HCT116 (cell line): ENCODE measurements at regions not wholly inside any gene's neighbourhood (a gene's known extent, or its start where the extent isn't known, plus 50 kb on each side); places are given as distances from the start of the nearest gene placed in this dataset.

Experiments used
- ATAC-seq: fragments of 200-7000 bp; cut with Tn5 transposase; 2 replicates; pipeline ENCODE4 v1.9.1; 2020; ENCODE audit warnings: mild to moderate bottlenecking, moderate library complexity
- BruUV-seq: library from RNA; stranded (reverse); fragments of 400-500 nt; replicated peaks from 2 replicates; lab custom pipeline; 2021; lab: Mats Ljungman, UMichigan
- CTCF ChIA-PET: fragments of 300-600 bp; sonication (Branson Sonifier 250); formaldehyde crosslinking; loops from one replicate; lab custom pipeline; 2021; ENCODE audit warnings: antibody characterized with exemption; lab: Charles Lee
- POLR2A ChIA-PET: fragments of 300-600, 350-600 bp; sonication (Branson Sonifier 250); formaldehyde crosslinking; loops from one replicate; lab custom pipeline; 2021; ENCODE audit warnings: antibody characterized with exemption; lab: Charles Lee
- RAD21 ChIA-PET, 2 experiments: fragments of 300-600 bp; sonication (Branson Sonifier 250); formaldehyde crosslinking; loops; one replicate each; lab custom pipeline; 2023; ENCODE audit warnings: low total read pairs in 2 of 2; ENCODE audit not compliant: uncharacterized antibody in 2 of 2, unreplicated experiment in 2 of 2, low non-redundant PET in 1 of 2; lab: Charles Lee
- DNase-seq: peaks from one replicate; pipeline ENCODE4 v3.0.0-alpha.2; 2010; ENCODE audit warnings: low read depth, low spot score
- H2AFZ ChIP-seq: fragments of 200-600 bp; shearing (Covaris generic), sonication (generic); 2 replicates; pipeline ENCODE4 v1.6.1; 2017; ENCODE audit warnings: low read depth, mixed run types, mixed read lengths, antibody characterized with exemption, low read length; ENCODE audit not compliant: poor library complexity, severe bottlenecking
- H3K27ac ChIP-seq: 2 replicates; pipeline ENCODE4 v1.5.1; 2012; ENCODE audit warnings: low read depth, low read length
- H3K27me3 ChIP-seq: fragments of 200-600 bp; sonication (generic); 2 replicates; pipeline ENCODE4 v1.6.1; 2016; ENCODE audit warnings: mixed run types, low read length, mixed read lengths; ENCODE audit not compliant: insufficient read depth
- H3K36me3 ChIP-seq, 2 experiments: fragments of 200-500 bp in 1 of 2; fragments of 200-600 bp in 1 of 2; sonication (Bioruptor generic) in 1 of 2; sonication (generic) in 1 of 2; 2 replicates each; pipeline versions ENCODE4 v1.5.1 to v1.6.1; 2014 to 2016; ENCODE audit warnings: low read length in 2 of 2, inconsistent platforms in 1 of 2, mixed read lengths in 1 of 2, mixed run types in 1 of 2; ENCODE audit not compliant: insufficient read depth in 2 of 2, control insufficient read depth in 1 of 2
- H3K4me1 ChIP-seq, 2 experiments: fragments of 200-600 bp in 1 of 2; sonication (generic) in 1 of 2; 2 replicates each; pipeline versions ENCODE4 v1.5.1 to v1.6.1; 2012 to 2017; ENCODE audit warnings: low read length in 2 of 2, inconsistent platforms in 1 of 2, mild to moderate bottlenecking in 1 of 2, mixed read lengths in 1 of 2, mixed run types in 1 of 2, moderate library complexity in 1 of 2; ENCODE audit not compliant: insufficient read depth in 2 of 2, control insufficient read depth in 1 of 2
- H3K4me2 ChIP-seq: fragments of 200-600 bp; sonication (generic); 2 replicates; pipeline ENCODE4 v1.6.1; 2017; ENCODE audit warnings: mixed run types, low read length, mixed read lengths
- H3K4me3 ChIP-seq, 2 experiments: fragments of 200-600 bp in 1 of 2; sonication (generic) in 1 of 2; replicated peaks in 1 of 2; 2 replicates each; pipeline ENCODE4 v1.5.1; 2011 to 2016; ENCODE audit warnings: low read length in 2 of 2, control low read depth in 1 of 2, low read depth in 1 of 2, mild to moderate bottlenecking in 1 of 2, mixed read lengths in 1 of 2, mixed run types in 1 of 2
- H3K79me2 ChIP-seq: fragments of 200-600 bp; sonication (generic); 2 replicates; pipeline ENCODE4 v1.6.1; 2017; ENCODE audit warnings: mild to moderate bottlenecking, mixed run types, low read length, moderate library complexity, mixed read lengths; ENCODE audit not compliant: insufficient read depth
- H3K9ac ChIP-seq: fragments of 200-600 bp; sonication (generic); 2 replicates; pipeline ENCODE4 v1.6.1; 2016; ENCODE audit warnings: low read length, mixed read lengths
- H3K9me2 ChIP-seq: fragments of 200-600 bp; sonication (generic), shearing (Covaris generic); 2 replicates; pipeline ENCODE4 v1.6.1; 2017; ENCODE audit warnings: mixed run types, mild to moderate bottlenecking, moderate library complexity; ENCODE audit not compliant: insufficient read depth
- H3K9me3 ChIP-seq, 2 experiments: fragments of 200-500 bp in 1 of 2; fragments of 200-600 bp in 1 of 2; sonication (Bioruptor generic) in 1 of 2; sonication (generic) in 1 of 2; 2 replicates each; pipeline ENCODE4 v1.6.1; 2014 to 2017; ENCODE audit warnings: low read length in 2 of 2, mixed read lengths in 2 of 2, inconsistent platforms in 1 of 2, low read depth in 1 of 2, mild to moderate bottlenecking in 1 of 2, mixed run types in 1 of 2, moderate library complexity in 1 of 2; ENCODE audit not compliant: control insufficient read depth in 1 of 2, insufficient read depth in 1 of 2
- H4K20me1 ChIP-seq: fragments of 200-600 bp; sonication (generic), shearing (Covaris generic); 2 replicates; pipeline ENCODE4 v1.6.1; 2017; ENCODE audit warnings: mixed run types, mild to moderate bottlenecking, moderate library complexity; ENCODE audit not compliant: insufficient read depth
- CBX3 ChIP-seq: IDR thresholded peaks from 2 replicates; pipeline ENCODE4 v1.6.1; 2012; ENCODE audit warnings: low read depth
- CEBPB ChIP-seq: IDR thresholded peaks from 2 replicates; pipeline ENCODE4 v1.6.1; 2012; ENCODE audit warnings: low read depth
- EGR1 ChIP-seq: IDR thresholded peaks from 2 replicates; pipeline ENCODE4 v1.6.1; 2012; ENCODE audit warnings: low read depth
- EZH2phosphoT487 ChIP-seq: fragments of 200-600 bp; IDR thresholded peaks from 2 replicates; pipeline ENCODE4 v1.6.1; 2018; ENCODE audit warnings: antibody characterized with exemption, borderline replicate concordance
- FOSL1 ChIP-seq: IDR thresholded peaks from 2 replicates; pipeline ENCODE4 v1.6.1; 2012; ENCODE audit warnings: low read depth
- JUND ChIP-seq: IDR thresholded peaks from 2 replicates; pipeline ENCODE4 v1.6.1; 2012
- POLR2A ChIP-seq: IDR thresholded peaks from 2 replicates; pipeline ENCODE4 v1.7.0; 2011; ENCODE audit warnings: borderline replicate concordance; ENCODE audit not compliant: insufficient read depth, insufficient read length; ENCODE audit errors: extremely low read depth
- POLR2AphosphoS5 ChIP-seq: IDR thresholded peaks from 2 replicates; pipeline ENCODE4 v1.6.1; 2011; ENCODE audit warnings: mild to moderate bottlenecking, low read depth, low read length, moderate library complexity
- RAD21 ChIP-seq: IDR thresholded peaks from 2 replicates; pipeline ENCODE4 v1.6.1; 2012; ENCODE audit warnings: low read depth, mild to moderate bottlenecking
- SIN3A ChIP-seq: IDR thresholded peaks from 2 replicates; pipeline ENCODE4 v1.6.1; 2012; ENCODE audit warnings: low read depth
- SRF ChIP-seq: IDR thresholded peaks from 2 replicates; pipeline ENCODE4 v1.6.1; 2012; ENCODE audit warnings: low read depth
- YY1 ChIP-seq: IDR thresholded peaks from 2 replicates; pipeline ENCODE4 v1.6.1; 2011; ENCODE audit warnings: low read length, low read depth, moderate library complexity, mild to moderate bottlenecking; ENCODE audit not compliant: insufficient replicate concordance; ENCODE audit errors: extremely low read depth
- ZFX ChIP-seq: fragments of 450-650 bp; IDR thresholded peaks from 2 replicates; pipeline ENCODE4 v1.6.1; 2017
- ZNF274 ChIP-seq: fragments of 200-500 bp; sonication (Bioruptor generic); IDR thresholded peaks from 2 replicates; pipeline ENCODE4 v1.6.1; 2014; ENCODE audit warnings: mild to moderate bottlenecking, low read depth, low read length, inconsistent platforms
- intact Hi-C: fragments of 100-400 bp; cut with micrococcal nuclease; formaldehyde crosslinking; loops from 2 replicates; pipeline ENCODE4 v1.10.0; 2022
- TF ChIP-seq, protein P1 (sequence below): IDR thresholded peaks from 2 replicates; pipeline ENCODE4 v1.6.1; 2012; ENCODE audit warnings: low read depth
- TF ChIP-seq, protein P2 (sequence below): IDR thresholded peaks from 2 replicates; pipeline ENCODE4 v1.6.1; 2011; ENCODE audit warnings: mild to moderate bottlenecking, low read length, moderate library complexity; ENCODE audit not compliant: insufficient replicate concordance; ENCODE audit errors: extremely low read depth
- TF ChIP-seq, protein P3 (sequence below): IDR thresholded peaks from 2 replicates; pipeline ENCODE4 v1.6.1; 2012
- TF ChIP-seq, protein P4 (sequence below): IDR thresholded peaks from 2 replicates; pipeline ENCODE4 v1.6.1; 2012
- TF ChIP-seq, protein P5 (sequence below), 3 experiments: fragments of 200-600 bp in 1 of 3; sonication (generic) in 1 of 3; IDR thresholded peaks in 2 of 3; conservative IDR thresholded peaks in 1 of 3; 2 replicates each; pipeline ENCODE4 v1.5.1; 2012 to 2017; ENCODE audit warnings: low read depth in 2 of 3, low read length in 2 of 3, antibody characterized with exemption in 1 of 3, borderline replicate concordance in 1 of 3, control low read depth in 1 of 3, mild to moderate bottlenecking in 1 of 3, mixed read lengths in 1 of 3, mixed run types in 1 of 3, moderate library complexity in 1 of 3; ENCODE audit not compliant: insufficient read depth in 1 of 3

DNA sequence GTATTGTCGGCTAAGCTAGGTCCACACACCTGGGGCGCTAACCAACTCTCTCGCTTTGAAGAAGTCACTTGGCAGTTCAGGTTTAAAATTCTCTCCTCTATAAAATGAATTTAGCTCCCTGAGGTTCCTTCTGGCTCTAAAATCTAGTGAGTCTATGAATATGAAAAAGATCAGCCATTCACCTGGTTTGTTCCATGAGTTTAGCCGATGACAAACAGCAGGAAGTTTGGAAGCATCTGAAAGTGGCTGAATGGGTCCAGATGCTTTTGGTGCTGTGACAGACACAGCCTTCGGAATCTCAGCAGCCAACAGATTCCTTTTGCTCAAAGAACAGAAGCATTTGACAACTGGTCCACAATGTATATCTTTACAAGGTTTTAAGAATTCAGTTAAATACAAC, 73.4 kb upstream of the FOXN3 start (continued):
- TF ChIP-seq, protein P1, sequence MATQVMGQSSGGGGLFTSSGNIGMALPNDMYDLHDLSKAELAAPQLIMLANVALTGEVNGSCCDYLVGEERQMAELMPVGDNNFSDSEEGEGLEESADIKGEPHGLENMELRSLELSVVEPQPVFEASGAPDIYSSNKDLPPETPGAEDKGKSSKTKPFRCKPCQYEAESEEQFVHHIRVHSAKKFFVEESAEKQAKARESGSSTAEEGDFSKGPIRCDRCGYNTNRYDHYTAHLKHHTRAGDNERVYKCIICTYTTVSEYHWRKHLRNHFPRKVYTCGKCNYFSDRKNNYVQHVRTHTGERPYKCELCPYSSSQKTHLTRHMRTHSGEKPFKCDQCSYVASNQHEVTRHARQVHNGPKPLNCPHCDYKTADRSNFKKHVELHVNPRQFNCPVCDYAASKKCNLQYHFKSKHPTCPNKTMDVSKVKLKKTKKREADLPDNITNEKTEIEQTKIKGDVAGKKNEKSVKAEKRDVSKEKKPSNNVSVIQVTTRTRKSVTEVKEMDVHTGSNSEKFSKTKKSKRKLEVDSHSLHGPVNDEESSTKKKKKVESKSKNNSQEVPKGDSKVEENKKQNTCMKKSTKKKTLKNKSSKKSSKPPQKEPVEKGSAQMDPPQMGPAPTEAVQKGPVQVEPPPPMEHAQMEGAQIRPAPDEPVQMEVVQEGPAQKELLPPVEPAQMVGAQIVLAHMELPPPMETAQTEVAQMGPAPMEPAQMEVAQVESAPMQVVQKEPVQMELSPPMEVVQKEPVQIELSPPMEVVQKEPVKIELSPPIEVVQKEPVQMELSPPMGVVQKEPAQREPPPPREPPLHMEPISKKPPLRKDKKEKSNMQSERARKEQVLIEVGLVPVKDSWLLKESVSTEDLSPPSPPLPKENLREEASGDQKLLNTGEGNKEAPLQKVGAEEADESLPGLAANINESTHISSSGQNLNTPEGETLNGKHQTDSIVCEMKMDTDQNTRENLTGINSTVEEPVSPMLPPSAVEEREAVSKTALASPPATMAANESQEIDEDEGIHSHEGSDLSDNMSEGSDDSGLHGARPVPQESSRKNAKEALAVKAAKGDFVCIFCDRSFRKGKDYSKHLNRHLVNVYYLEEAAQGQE, result no peak
- TF ChIP-seq JUND, result no peak
- TF ChIP-seq, protein P2, sequence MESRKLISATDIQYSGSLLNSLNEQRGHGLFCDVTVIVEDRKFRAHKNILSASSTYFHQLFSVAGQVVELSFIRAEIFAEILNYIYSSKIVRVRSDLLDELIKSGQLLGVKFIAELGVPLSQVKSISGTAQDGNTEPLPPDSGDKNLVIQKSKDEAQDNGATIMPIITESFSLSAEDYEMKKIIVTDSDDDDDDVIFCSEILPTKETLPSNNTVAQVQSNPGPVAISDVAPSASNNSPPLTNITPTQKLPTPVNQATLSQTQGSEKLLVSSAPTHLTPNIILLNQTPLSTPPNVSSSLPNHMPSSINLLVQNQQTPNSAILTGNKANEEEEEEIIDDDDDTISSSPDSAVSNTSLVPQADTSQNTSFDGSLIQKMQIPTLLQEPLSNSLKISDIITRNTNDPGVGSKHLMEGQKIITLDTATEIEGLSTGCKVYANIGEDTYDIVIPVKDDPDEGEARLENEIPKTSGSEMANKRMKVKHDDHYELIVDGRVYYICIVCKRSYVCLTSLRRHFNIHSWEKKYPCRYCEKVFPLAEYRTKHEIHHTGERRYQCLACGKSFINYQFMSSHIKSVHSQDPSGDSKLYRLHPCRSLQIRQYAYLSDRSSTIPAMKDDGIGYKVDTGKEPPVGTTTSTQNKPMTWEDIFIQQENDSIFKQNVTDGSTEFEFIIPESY, result no peak
- TF ChIP-seq, protein P3, sequence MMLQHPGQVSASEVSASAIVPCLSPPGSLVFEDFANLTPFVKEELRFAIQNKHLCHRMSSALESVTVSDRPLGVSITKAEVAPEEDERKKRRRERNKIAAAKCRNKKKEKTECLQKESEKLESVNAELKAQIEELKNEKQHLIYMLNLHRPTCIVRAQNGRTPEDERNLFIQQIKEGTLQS, result no peak
- no peak for TF ChIP-seq CBX3

DNA sequence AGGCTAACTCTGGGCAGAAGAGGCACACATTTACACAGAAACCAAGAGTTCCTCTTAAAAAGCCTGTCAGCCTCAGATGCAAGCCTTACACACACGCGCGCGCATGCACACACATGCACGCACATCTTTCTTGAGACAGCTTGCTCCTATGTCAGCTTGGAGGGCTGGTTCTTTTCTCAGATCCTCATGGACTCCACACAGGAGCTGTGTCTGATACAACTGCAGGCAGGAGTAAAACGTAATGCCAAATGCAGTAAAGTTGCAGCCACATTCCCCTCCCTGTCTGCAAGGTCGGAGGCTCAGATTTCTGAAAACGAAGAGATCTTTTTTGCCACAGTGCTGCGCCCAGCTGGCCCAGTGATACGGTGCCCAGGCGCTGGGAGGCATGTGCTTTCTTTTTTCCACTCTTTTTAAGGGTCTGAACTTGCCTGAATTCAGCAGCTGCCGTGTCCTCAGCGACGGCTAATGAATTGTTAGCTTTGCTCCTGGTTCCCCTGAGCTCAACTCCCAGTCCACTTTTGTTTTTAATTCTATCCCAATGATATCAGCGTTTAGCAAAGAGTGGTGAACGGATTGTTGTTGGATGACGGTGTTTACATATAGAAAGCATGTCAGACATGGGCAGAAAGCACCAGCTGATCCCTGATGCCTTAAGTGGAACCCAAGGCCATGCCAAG, 72.9 kb upstream of the FOXN3 start:
- ChIA-PET POLR2A (no interaction called here), RAD21 (no interaction called here)
- no peak overlapping the region for H2AFZ ChIP-seq
- TF ChIP-seq YY1 (no peak), JUND (no peak), SIN3A (no peak), ZNF274 (no peak), POLR2A (no peak), EZH2phosphoT487 (no peak), SRF (no peak), POLR2AphosphoS5 (no peak), CEBPB (no peak), RAD21 (no peak), EGR1 (no peak), ZFX (no peak), CBX3 (no peak), FOSL1 (no peak)
- TF ChIP-seq, protein P4, sequence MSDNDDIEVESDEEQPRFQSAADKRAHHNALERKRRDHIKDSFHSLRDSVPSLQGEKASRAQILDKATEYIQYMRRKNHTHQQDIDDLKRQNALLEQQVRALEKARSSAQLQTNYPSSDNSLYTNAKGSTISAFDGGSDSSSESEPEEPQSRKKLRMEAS, result no peak
- TF ChIP-seq, protein P5, sequence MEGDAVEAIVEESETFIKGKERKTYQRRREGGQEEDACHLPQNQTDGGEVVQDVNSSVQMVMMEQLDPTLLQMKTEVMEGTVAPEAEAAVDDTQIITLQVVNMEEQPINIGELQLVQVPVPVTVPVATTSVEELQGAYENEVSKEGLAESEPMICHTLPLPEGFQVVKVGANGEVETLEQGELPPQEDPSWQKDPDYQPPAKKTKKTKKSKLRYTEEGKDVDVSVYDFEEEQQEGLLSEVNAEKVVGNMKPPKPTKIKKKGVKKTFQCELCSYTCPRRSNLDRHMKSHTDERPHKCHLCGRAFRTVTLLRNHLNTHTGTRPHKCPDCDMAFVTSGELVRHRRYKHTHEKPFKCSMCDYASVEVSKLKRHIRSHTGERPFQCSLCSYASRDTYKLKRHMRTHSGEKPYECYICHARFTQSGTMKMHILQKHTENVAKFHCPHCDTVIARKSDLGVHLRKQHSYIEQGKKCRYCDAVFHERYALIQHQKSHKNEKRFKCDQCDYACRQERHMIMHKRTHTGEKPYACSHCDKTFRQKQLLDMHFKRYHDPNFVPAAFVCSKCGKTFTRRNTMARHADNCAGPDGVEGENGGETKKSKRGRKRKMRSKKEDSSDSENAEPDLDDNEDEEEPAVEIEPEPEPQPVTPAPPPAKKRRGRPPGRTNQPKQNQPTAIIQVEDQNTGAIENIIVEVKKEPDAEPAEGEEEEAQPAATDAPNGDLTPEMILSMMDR (IDR thresholded peaks at IDR 0.05 in 2 of 3, conservative IDR thresholded peaks at IDR 0.05 in 1 of 3; ENCODE audit: borderline replicate concordance in 1 of 3, insufficient read depth in 1 of 3, low read depth in 2 of 3, low read length in 2 of 3), result no peak

More for the DNA sequence above, 72.9 kb upstream of the FOXN3 start:
- Histone ChIP-seq H3K9ac (no peak overlapping the region), H3K9me2 (no peaks in the 10 kb centered on the region), H3K9me3 (no peaks in the 10 kb centered on the region), H3K27me3 (no peaks in the 10 kb centered on the region), H4K20me1 (no peaks in the 10 kb centered on the region), H3K36me3 (no peaks in the 10 kb centered on the region), H3K4me3 (no peak overlapping the region), H3K79me2 (no peaks in the 10 kb centered on the region), H3K27ac (no peak overlapping the region), H3K4me1 (no peaks in the 10 kb centered on the region), H3K4me2 (no peak overlapping the region)
- no TSS peak for BruUV-seq
- CTCF ChIA-PET, result no interaction called here
- ATAC-seq (no peak), DNase-seq (no peak)
- intact Hi-C loops, result no loop called here
